HEK293T (cell line): ENCODE measurements at regions not wholly inside any gene's neighbourhood (a gene's known extent, or its start where the extent isn't known, plus 50 kb on each side); places are given as distances from the start of the nearest gene placed in this dataset.
"Not testable (repeated sequence)": the region's sequence is repeated elsewhere in the genome, so short reads cannot be mapped to it uniquely, and the experiment has no call there.

Experiments used
- CTCF ChIA-PET: fragments of 350-600 bp; formaldehyde crosslinking; extraction: SDS; loops from one replicate; lab custom pipeline; 2021; ENCODE audit warnings: antibody characterized with exemption, inconsistent platforms; lab: Yijun Ruan, JAX
- POLR2A ChIA-PET: fragments of 350-600 bp; formaldehyde crosslinking; extraction: SDS; loops from one replicate; lab custom pipeline; 2020; ENCODE audit warnings: antibody characterized with exemption, inconsistent platforms; lab: Yijun Ruan, JAX
- DNase-seq: peaks from one replicate; pipeline ENCODE4 v3.0.0; 2012; ENCODE audit warnings: mixed read lengths; ENCODE audit errors: extremely low spot score
- ARNT ChIP-seq: fragments of 450-650 bp; IDR thresholded peaks from 2 replicates; pipeline ENCODE4 v1.6.1; 2017; ENCODE audit warnings: mild to moderate bottlenecking
- BHLHE40 ChIP-seq: fragments of 450-650 bp; IDR thresholded peaks from 2 replicates; pipeline ENCODE4 v1.6.1; 2016; ENCODE audit warnings: mild to moderate bottlenecking, moderate library complexity, borderline replicate concordance
- CTBP1 ChIP-seq: fragments of 450-650 bp; IDR thresholded peaks from 2 replicates; pipeline ENCODE4 v1.6.1; 2016; ENCODE audit warnings: borderline replicate concordance
- ELF4 ChIP-seq: fragments of 450-650 bp; IDR thresholded peaks from 2 replicates; pipeline ENCODE4 v1.6.1; 2017; ENCODE audit warnings: antibody characterized with exemption
- FOXA1 ChIP-seq: fragments of 450-650 bp; IDR thresholded peaks from 2 replicates; pipeline ENCODE4 v1.6.1; 2016; ENCODE audit warnings: mild to moderate bottlenecking
- FOXK2 ChIP-seq: fragments of 450-650 bp; IDR thresholded peaks from 2 replicates; pipeline ENCODE4 v1.6.1; 2016; ENCODE audit warnings: mild to moderate bottlenecking
- FOXM1 ChIP-seq: fragments of 450-650 bp; IDR thresholded peaks from 2 replicates; pipeline ENCODE4 v1.6.1; 2017; ENCODE audit warnings: mild to moderate bottlenecking, borderline replicate concordance
- HDGF ChIP-seq: fragments of 450-650 bp; IDR thresholded peaks from 2 replicates; pipeline ENCODE4 v1.6.1; 2017; ENCODE audit warnings: antibody characterized with exemption, borderline replicate concordance
- L3MBTL2 ChIP-seq: fragments of 450-650 bp; conservative IDR thresholded peaks from 2 replicates; pipeline ENCODE4 v1.6.1; 2016; ENCODE audit warnings: mild to moderate bottlenecking
- LEF1 ChIP-seq: fragments of 450-650 bp; IDR thresholded peaks from 2 replicates; pipeline ENCODE4 v1.6.1; 2017; ENCODE audit warnings: mild to moderate bottlenecking, borderline replicate concordance
- NFRKB ChIP-seq: fragments of 450-650 bp; IDR thresholded peaks from 2 replicates; pipeline ENCODE4 v1.6.1; 2016; ENCODE audit warnings: mild to moderate bottlenecking, moderate library complexity
- SP1 ChIP-seq: fragments of 450-650 bp; IDR thresholded peaks from 2 replicates; pipeline ENCODE4 v1.6.1; 2017
- SUZ12 ChIP-seq: fragments of 450-650 bp; IDR thresholded peaks from 2 replicates; pipeline ENCODE4 v1.6.1; 2016; ENCODE audit warnings: mild to moderate bottlenecking
- TARDBP ChIP-seq: fragments of 450-650 bp; IDR thresholded peaks from 2 replicates; pipeline ENCODE4 v1.6.1; 2016
- ZNF384 ChIP-seq: fragments of 450-650 bp; IDR thresholded peaks from 2 replicates; pipeline ENCODE4 v1.6.1; 2016
- TF ChIP-seq, protein P1 (sequence below): fragments of 450-650 bp; IDR thresholded peaks from 2 replicates; pipeline ENCODE4 v1.6.1; 2016

DNA sequence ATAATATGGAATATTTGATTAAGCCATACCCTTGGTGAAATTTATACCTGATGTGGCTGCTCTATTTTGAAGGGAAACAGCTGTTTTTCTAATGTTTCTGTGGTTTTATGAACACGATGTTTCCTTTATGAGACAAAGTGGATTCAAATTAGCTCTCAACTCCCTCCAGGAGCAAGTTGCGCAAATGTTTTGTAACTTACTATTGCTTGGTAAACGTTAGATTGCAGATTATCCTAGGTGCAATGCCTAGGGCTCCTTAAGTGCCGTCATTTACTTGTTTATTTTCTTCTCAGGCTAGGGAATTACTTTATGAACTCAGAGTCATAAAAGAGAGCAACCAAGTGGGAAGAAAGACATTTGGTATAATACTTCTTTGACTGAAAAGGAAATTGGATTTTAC, 763.1 kb downstream of the TAF11L14 start:
- CTCF ChIA-PET = no interaction called here

DNA sequence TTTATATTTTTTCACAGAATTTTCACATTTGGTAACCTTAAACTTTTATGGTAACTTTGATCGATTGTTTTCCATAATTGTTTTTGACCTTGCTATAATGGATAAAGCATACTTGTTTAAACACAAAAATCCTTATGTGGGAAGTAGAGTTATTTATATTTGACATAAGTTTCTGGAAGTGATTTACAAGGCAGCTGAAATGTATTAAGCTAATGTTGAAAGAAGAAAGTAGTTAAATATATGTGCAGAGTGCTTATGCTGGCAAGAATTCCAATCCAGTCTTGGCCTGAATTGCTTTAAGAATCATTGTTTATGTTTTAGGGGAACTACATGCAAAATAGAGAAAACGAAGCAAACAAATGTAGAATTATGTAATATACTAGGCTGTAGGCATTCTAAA, 763.6 kb downstream of the TAF11L14 start:
- DNase-seq = no peak
- TF ChIP-seq BHLHE40 = no peak
- TF ChIP-seq, protein P1, sequence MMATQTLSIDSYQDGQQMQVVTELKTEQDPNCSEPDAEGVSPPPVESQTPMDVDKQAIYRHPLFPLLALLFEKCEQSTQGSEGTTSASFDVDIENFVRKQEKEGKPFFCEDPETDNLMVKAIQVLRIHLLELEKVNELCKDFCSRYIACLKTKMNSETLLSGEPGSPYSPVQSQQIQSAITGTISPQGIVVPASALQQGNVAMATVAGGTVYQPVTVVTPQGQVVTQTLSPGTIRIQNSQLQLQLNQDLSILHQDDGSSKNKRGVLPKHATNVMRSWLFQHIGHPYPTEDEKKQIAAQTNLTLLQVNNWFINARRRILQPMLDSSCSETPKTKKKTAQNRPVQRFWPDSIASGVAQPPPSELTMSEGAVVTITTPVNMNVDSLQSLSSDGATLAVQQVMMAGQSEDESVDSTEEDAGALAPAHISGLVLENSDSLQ = peak; percentile 53
- ChIA-PET POLR2A (no interaction called here), CTCF (no interaction called here)

More for the DNA sequence above, 763.1 kb downstream of the TAF11L14 start:
- no peak for DNase-seq
- POLR2A ChIA-PET = no interaction called here
- TF ChIP-seq, protein P1 = no peak
- no peak for TF ChIP-seq LEF1
- TF ChIP-seq BHLHE40 = no peak

DNA sequence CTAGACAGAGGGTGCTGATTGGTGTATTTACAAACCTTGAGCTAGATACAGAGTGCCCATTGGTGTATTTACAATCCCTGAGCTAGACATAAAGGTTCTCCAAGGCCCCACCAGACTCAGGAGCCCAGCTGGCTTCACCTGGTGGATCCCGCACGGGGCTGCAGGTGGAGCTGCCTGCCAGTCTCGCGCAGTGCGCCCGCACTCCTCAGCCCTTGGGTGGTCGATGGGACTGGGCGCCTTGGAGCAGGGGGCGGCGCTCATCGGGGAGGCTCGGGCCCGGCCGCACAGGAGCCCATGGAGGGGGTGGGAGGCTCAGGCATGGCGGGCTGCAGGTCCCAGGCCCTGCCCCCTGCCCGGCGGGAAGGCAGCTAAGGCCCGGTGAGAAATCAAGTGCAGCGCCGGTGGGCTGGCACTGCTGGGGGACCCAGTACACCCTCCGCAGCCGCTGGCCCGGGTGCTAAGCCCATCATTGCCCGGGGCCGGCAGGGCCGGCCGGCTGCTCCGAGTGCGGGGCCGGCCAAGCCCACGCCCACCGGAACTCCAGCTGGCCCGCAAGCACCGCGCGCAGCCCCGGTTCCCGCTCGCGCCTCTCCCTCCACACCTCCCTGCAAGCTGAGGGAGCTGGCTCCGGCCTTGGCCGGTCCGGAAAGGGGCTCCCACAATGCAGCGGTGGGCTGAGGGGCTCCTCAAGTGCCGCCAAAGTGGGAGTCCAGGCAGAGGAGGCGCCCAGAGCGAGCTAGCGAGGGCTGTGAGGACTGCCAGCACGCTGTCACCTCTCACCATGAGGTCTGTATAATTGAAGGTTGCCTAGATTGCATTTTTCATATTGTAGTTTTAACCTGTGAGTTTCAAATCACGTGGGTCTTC, 765.4 kb downstream of the TAF11L14 start:
- POLR2A ChIA-PET, DNase-seq: not testable (repeated sequence)
- CTCF ChIA-PET = interaction anchor here (0.6 kb wide), 1 partner anchor 15 kb away, joined by 3 read pairs; no protein-coding TSS in a partner anchor

DNA sequence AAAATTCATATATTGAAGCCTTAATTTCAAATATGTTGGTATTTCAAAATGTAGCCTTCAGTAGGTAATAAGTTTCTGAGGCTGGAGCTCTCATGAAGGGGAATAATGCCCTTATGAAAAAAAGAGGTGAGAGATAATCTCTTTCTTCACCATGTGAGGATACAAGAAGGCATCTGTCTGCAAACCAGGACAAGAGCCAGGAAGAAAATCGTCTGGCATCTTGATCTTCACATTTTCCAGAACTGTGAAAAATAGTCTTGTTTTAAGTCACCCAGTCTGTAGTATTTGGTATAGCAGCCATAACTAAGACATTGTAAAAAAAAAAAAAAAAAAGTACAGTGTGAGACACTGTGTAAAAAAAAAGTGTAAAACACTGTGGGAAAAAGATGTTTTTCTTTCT, 768.9 kb downstream of the TAF11L14 start:
- DNase-seq = no peak
- CTCF ChIA-PET = no interaction called here
- POLR2A ChIA-PET = no interaction called here
- TF ChIP-seq TARDBP = no peak
- TF ChIP-seq, protein P1 = no peak

DNA sequence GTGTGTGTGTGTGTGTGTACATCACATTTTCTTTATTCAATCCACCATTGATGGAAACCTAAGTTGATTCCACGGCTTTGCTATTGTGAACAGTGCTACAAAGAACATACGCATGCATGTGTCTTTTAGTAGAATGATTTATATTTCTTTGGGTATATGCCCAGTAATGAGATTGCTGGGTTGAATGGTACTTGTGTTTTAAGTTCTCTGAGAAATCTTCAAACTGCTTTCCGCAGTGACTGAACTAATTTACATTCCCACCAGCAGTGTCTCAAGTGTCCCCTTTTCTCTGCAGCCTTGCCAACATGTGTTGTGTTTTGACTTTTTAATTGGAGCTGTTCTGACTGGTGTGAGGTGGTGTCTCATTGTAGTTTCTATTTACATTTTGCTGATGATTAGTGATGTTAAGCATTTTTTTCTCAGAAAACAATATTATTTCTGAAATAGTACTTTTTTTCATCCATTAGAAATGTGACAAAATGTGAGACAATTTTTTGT, 769.7 kb downstream of the TAF11L14 start:
- POLR2A ChIA-PET = no interaction called here
- DNase-seq = no peak
- CTCF ChIA-PET = interaction anchor here (0.7 kb wide), 1 partner anchor 852 kb away, joined by 7 read pairs; no protein-coding TSS in a partner anchor
- TF ChIP-seq CTBP1 = no peak
- TF ChIP-seq TARDBP = no peak
- no peak for TF ChIP-seq L3MBTL2
- TF ChIP-seq BHLHE40 = no peak
- TF ChIP-seq, protein P1 = no peak
- TF ChIP-seq FOXK2 = no peak
- no peak for TF ChIP-seq SP1
- no peak for TF ChIP-seq ELF4
- no peak for TF ChIP-seq ZNF384
- TF ChIP-seq ARNT = no peak
- no peak for TF ChIP-seq HDGF
- TF ChIP-seq FOXM1 = no peak
- no peak for TF ChIP-seq LEF1
- no peak for TF ChIP-seq NFRKB
- no peak for TF ChIP-seq SUZ12

DNA sequence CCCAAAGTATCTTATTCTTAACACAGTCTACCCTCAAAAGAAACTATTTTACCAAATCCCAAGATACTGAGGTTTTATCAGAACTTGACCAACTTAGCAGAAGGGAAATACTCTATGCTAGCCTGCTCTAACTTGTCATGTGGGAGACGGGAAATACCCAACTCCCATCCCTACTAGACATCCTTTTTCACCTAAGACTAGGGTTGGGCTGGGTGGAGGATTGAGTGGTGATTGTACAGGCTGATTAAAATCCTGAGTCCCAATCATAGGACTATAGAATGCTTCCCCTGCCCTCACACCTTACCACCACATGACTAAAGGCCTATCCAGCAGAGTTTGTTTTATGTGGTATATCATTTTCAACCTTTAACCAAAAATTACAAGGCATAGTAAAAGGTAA, 786.5 kb downstream of the TAF11L14 start:
- no peak for DNase-seq
- ChIA-PET CTCF (no interaction called here), POLR2A (no interaction called here)
- TF ChIP-seq SUZ12 (no peak), FOXA1 (no peak), NFRKB (no peak), FOXK2 (no peak), L3MBTL2 (no peak), ZNF384 (no peak), ELF4 (no peak), ARNT (no peak), BHLHE40 (no peak), SP1 (no peak), HDGF (no peak), TARDBP (no peak), CTBP1 (no peak), LEF1 (no peak), FOXM1 (no peak)
